Central memory CD8-positive, alpha-beta T cell (primary cell): ENCODE measurements at regions not wholly inside any gene's neighbourhood (a gene's known extent, or its start where the extent isn't known, plus 50 kb on each side); places are given as distances from the start of the nearest gene placed in this dataset.

Experiments used
- ATAC-seq: fragments of 150-1000 bp; cut with Tn5 transposase; replicated peaks from 2 replicates; pipeline ENCODE4 v1.10.0; 2022; ENCODE audit warnings: mild to moderate bottlenecking, moderate FRiP score, moderate number of reproducible peaks; ENCODE audit not compliant: poor library complexity, severe bottlenecking; ENCODE audit errors: extremely low read depth
- DNase-seq, 2 donors: peaks; one replicate each; pipeline ENCODE4 v3.0.0; 2021; ENCODE audit warnings: low spot score in 2 of 2
- H3K27ac Mint-ChIP-seq: one replicate; pipeline ENCODE4 v1.8.0; 2022; ENCODE audit warnings: low read depth, mild to moderate bottlenecking, moderate library complexity, mixed read lengths
- H3K27me3 Mint-ChIP-seq: one replicate; pipeline ENCODE4 v1.8.0; 2022; ENCODE audit warnings: mixed read lengths
- H3K36me3 Mint-ChIP-seq: one replicate; pipeline ENCODE4 v1.8.0; 2022; ENCODE audit warnings: mild to moderate bottlenecking, moderate library complexity, mixed read lengths; ENCODE audit not compliant: insufficient read depth
- H3K4me1 Mint-ChIP-seq: one replicate; pipeline ENCODE4 v1.8.0; 2022; ENCODE audit warnings: mixed read lengths
- H3K4me3 Mint-ChIP-seq: one replicate; pipeline ENCODE4 v1.8.0; 2022; ENCODE audit warnings: mild to moderate bottlenecking, moderate library complexity, mixed read lengths
- H3K9me3 Mint-ChIP-seq: one replicate; pipeline ENCODE4 v1.8.0; 2022; ENCODE audit warnings: mixed read lengths

DNA sequence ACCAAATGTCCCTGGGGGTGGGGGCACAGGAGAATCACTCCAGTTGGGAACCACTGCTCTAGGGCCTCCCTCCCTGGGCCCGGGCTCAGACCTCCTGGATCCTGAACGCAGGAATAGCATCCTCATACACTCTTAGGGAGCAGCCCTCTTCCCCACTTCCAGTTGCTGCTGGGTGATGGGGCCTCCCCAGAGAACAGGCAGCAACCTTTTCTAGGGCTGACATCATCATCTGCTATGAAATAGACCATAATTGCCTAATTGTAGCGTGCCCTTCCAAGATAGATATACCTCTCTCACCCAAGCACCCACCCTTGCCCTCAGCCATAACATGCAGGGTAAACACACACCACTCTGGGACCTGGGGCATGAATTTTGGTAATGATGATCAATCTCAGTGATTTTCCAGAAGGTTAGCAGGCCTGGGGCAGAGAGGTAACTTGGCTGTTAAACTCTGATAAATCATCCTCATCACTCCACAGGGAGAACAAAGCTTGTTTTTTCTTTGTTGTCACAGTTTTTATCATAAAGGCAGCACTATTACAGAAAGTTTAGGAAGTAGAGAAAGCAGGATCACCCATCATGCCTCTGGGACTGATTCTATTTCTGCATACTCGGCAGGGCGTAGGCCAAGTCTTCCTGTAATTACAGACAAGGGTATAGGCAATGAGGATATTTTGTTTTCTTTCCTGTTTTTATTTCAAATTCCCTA lies 88.3 kb upstream of the PRDM11 start:
- no peaks in the 10 kb centered on the region for H3K4me1 Mint-ChIP-seq
- ATAC-seq (no peak), DNase-seq (no peak)
- peaks cover 9% of the 10 kb centered on the region for H3K27me3 Mint-ChIP-seq
- H3K4me3 Mint-ChIP-seq: no peak overlapping the region
- no peaks in the 10 kb centered on the region for H3K36me3 Mint-ChIP-seq
- peak overlapping the region; percentile 6 for H3K27ac Mint-ChIP-seq
- no peaks in the 10 kb centered on the region for H3K9me3 Mint-ChIP-seq

DNA sequence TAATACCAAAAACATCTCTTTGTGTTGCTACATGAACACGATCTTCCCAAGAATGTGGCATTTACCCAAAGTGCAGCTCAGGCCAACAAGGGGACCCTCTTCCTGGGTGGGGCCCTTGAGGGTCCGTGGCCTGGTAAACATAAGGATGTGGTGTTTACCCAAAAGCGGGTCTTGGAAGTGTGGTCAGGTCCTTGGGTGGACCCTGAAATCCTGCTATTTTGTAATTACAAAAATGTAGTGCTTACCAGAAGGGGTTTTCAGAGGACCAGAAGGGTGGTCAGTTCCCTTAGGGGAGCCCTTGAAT lies 87.8 kb upstream of the PRDM11 start:
- Mint-ChIP-seq H3K27me3 (peaks cover 9% of the 10 kb centered on the region), H3K27ac (peak overlapping the region; percentile 6), H3K4me1 (no peaks in the 10 kb centered on the region), H3K4me3 (no peak overlapping the region), H3K36me3 (no peaks in the 10 kb centered on the region), H3K9me3 (peaks cover 2% of the 10 kb centered on the region)
- DNase-seq (no peak), ATAC-seq (no peak)

GRCh38 chr11:45060707-45061106 lies 85.7 kb upstream of the PRDM11 start:
- ATAC-seq (no peak), DNase-seq (no peak)
- Mint-ChIP-seq H3K36me3 (no peaks in the 10 kb centered on the region), H3K27me3 (no peaks in the 10 kb centered on the region), H3K9me3 (peaks cover 4% of the 10 kb centered on the region), H3K4me3 (no peak overlapping the region), H3K27ac (no peak overlapping the region), H3K4me1 (no peaks in the 10 kb centered on the region)

DNA sequence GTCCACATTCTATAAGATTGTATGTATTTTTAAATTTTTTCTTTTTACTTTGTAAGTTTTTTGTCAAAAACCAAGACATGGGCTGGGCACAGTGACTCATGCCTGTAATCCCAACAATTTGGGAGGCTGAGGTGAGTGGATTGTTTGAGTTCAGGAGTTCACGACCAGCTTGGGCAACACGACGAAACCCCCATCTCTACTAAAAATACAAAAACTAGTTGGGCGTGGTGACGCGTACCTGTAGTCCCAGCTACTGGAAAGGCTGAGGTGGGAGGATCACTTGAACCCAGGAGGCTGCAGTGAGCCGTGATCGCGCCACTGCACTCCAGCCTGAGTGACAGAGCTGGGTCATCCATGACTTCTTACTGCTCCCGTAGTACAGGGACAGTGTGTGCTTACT lies 84.8 kb upstream of the PRDM11 start:
- no peak overlapping the region for H3K27ac Mint-ChIP-seq

GRCh38 chr11:45062115-45062514 lies 84.3 kb upstream of the PRDM11 start:
- Mint-ChIP-seq H3K36me3 (no peaks in the 10 kb centered on the region), H3K9me3 (peaks cover 10% of the 10 kb centered on the region), H3K4me1 (no peaks in the 10 kb centered on the region), H3K4me3 (no peak overlapping the region), H3K27ac (no peak overlapping the region), H3K27me3 (no peaks in the 10 kb centered on the region)
- no peak for DNase-seq
- no peak for ATAC-seq

More for the DNA sequence above, 84.8 kb upstream of the PRDM11 start:
- H3K4me1 Mint-ChIP-seq: no peaks in the 10 kb centered on the region
- ATAC-seq: no peak
- peaks cover 5% of the 10 kb centered on the region for H3K9me3 Mint-ChIP-seq
- no peaks in the 10 kb centered on the region for H3K27me3 Mint-ChIP-seq
- no peaks in the 10 kb centered on the region for H3K36me3 Mint-ChIP-seq
- H3K4me3 Mint-ChIP-seq: no peak overlapping the region
- no peak for DNase-seq

- no peaks in the 10 kb centered on the region for H3K36me3 Mint-ChIP-seq
- H3K27me3 Mint-ChIP-seq: no peaks in the 10 kb centered on the region
- DNase-seq (no peak), ATAC-seq (no peak)
- no peaks in the 10 kb centered on the region for H3K4me1 Mint-ChIP-seq
- H3K9me3 Mint-ChIP-seq: peaks cover 10% of the 10 kb centered on the region
- no peak overlapping the region for H3K4me3 Mint-ChIP-seq
- H3K27ac Mint-ChIP-seq: no peak overlapping the region
Measured at GRCh38 chr11:45062974-45063635, 83.3 kb upstream of the PRDM11 start.

DNA sequence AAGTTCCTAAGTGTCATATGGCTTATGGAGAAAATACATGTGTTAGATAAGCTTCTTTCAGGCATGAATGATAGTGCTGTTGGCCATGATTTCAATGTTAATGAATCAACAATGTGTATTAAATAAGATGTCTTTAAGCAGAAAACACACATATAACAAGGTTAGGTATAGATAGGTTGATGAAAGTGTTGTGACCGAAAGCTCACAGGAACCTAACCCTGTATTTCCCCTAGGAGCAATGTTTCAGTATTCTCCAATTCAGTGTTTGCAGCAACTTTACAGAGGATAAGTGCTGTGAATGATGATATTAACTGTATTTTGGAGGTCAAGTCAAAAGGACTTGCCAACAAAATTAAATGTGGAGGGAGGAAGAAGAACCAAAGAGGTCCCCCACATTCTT lies 82.8 kb upstream of the PRDM11 start:
- Mint-ChIP-seq H3K36me3 (no peaks in the 10 kb centered on the region), H3K27me3 (no peaks in the 10 kb centered on the region), H3K9me3 (peaks cover 10% of the 10 kb centered on the region), H3K4me1 (no peaks in the 10 kb centered on the region), H3K4me3 (no peak overlapping the region), H3K27ac (no peak overlapping the region)
- no peak for DNase-seq
- no peak for ATAC-seq

DNA sequence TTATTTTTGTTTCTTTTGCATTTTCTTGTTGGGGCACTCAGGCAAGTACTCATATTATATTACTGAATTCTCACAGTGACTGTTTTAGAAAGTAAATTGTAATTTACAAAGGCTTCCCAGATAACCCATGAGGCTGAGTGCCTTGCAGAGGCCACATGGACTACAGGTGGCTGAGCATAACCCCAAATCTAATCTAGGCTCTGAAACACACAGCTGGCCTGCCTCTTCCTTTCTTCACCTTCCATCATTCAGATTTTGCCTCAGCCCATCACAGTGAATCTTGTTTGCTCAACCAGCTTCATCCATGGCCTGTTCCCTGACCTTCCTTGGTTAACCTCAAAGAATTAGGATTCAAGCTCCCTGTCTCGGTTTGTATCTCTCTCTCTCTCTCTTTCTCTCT lies 78.5 kb upstream of the PRDM11 start:
- no peak for DNase-seq
- Mint-ChIP-seq H3K4me1 (peaks cover under 1% of the 10 kb centered on the region), H3K9me3 (peaks cover 10% of the 10 kb centered on the region), H3K27me3 (no peaks in the 10 kb centered on the region), H3K27ac (no peak overlapping the region), H3K36me3 (no peaks in the 10 kb centered on the region), H3K4me3 (no peak overlapping the region)
- ATAC-seq: no peak

GRCh38 chr11:45071232-45071631 lies 75.2 kb upstream of the PRDM11 start:
- no peaks in the 10 kb centered on the region for H3K27me3 Mint-ChIP-seq
- no peak overlapping the region for H3K27ac Mint-ChIP-seq
- H3K36me3 Mint-ChIP-seq: no peaks in the 10 kb centered on the region
- peaks cover 5% of the 10 kb centered on the region for H3K9me3 Mint-ChIP-seq
- DNase-seq (no peak), ATAC-seq (no peak)
- no peak overlapping the region for H3K4me3 Mint-ChIP-seq
- peaks cover 5% of the 10 kb centered on the region for H3K4me1 Mint-ChIP-seq

- Mint-ChIP-seq H3K4me3 (no peak overlapping the region), H3K27ac (no peak overlapping the region), H3K27me3 (no peaks in the 10 kb centered on the region), H3K4me1 (peaks cover 12% of the 10 kb centered on the region), H3K9me3 (no peaks in the 10 kb centered on the region), H3K36me3 (no peaks in the 10 kb centered on the region)
- ATAC-seq (no peak), DNase-seq (no peak)
Measured at GRCh38 chr11:45073685-45074141, 72.7 kb upstream of the PRDM11 start.

- H3K4me1 Mint-ChIP-seq: peaks cover 30% of the 10 kb centered on the region
- no peak for DNase-seq
- H3K27me3 Mint-ChIP-seq: no peaks in the 10 kb centered on the region
- ATAC-seq: no peak
- H3K27ac Mint-ChIP-seq: no peak overlapping the region
- peaks cover 4% of the 10 kb centered on the region for H3K36me3 Mint-ChIP-seq
- H3K4me3 Mint-ChIP-seq: no peak overlapping the region
- H3K9me3 Mint-ChIP-seq: no peaks in the 10 kb centered on the region
Measured at GRCh38 chr11:45075519-45075918, 70.9 kb upstream of the PRDM11 start.

DNA sequence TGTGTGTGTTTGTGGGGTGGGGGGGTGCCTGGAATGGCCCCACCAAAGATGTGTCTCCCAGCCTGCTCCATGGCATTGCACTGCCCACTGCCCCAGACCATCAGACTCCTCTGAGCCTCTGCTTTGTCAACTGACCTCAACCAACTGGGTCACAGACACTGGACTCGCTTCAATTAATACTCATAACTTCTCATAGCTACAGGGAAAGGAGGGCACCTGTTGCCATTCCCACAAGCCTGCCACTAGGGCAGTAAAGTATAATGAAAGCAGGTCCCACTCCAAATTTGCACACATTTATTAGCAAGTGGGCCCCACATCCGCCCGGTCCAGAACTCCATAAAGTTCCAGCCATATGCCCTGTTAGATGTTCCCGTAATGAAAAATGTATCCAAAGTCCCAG lies 70.5 kb upstream of the PRDM11 start:
- H3K4me1 Mint-ChIP-seq: peaks cover 34% of the 10 kb centered on the region
- H3K4me3 Mint-ChIP-seq: no peak overlapping the region
- H3K36me3 Mint-ChIP-seq: peaks cover 5% of the 10 kb centered on the region
- no peaks in the 10 kb centered on the region for H3K27me3 Mint-ChIP-seq
- no peak overlapping the region for H3K27ac Mint-ChIP-seq
- no peak for DNase-seq
- no peaks in the 10 kb centered on the region for H3K9me3 Mint-ChIP-seq
- ATAC-seq: no peak

GRCh38 chr11:45076761-45077160 lies 69.7 kb upstream of the PRDM11 start:
- H3K9me3 Mint-ChIP-seq: no peaks in the 10 kb centered on the region
- no peak overlapping the region for H3K27ac Mint-ChIP-seq
- no peaks in the 10 kb centered on the region for H3K27me3 Mint-ChIP-seq
- ATAC-seq (no peak), DNase-seq (no peak)
- H3K4me3 Mint-ChIP-seq: no peak overlapping the region
- peaks cover 5% of the 10 kb centered on the region for H3K36me3 Mint-ChIP-seq
- peaks cover 42% of the 10 kb centered on the region for H3K4me1 Mint-ChIP-seq
